Suprapubic skin (tissue), 4 donors: ENCODE measurements at regions not wholly inside any gene's neighbourhood (a gene's known extent, or its start where the extent isn't known, plus 50 kb on each side); places are given as distances from the start of the nearest gene placed in this dataset.

ENCODE experiments used
- DNase-seq, 2 donors: peaks; one replicate each; pipeline ENCODE4 v3.0.0-alpha.2; 2019; ENCODE audit warnings: low spot score in 2 of 2
- H3K27ac ChIP-seq: fragments of 200-600 bp; sonication (generic); one replicate; pipeline ENCODE4 v1.5.1; 2019
- H3K27me3 ChIP-seq: fragments of 200-600 bp; sonication (generic); one replicate; pipeline ENCODE4 v1.5.1; 2019
- H3K36me3 ChIP-seq: fragments of 200-600 bp; sonication (generic); one replicate; pipeline ENCODE4 v1.5.1; 2019
- H3K4me1 ChIP-seq: fragments of 200-600 bp; sonication (generic); one replicate; pipeline ENCODE4 v1.5.1; 2019
- H3K4me3 ChIP-seq: fragments of 200-600 bp; sonication (generic); one replicate; pipeline ENCODE4 v1.5.1; 2019; ENCODE audit warnings: mild to moderate bottlenecking
- H3K9me3 ChIP-seq: fragments of 200-600 bp; sonication (generic); one replicate; pipeline ENCODE4 v1.5.1; 2019
- EP300 ChIP-seq: sonication (generic); formaldehyde crosslinking; IDR thresholded peaks from one replicate; pipeline ENCODE4 v1.6.1; 2017; ENCODE audit warnings: antibody characterized with exemption
- POLR2A ChIP-seq, 2 donors: fragments of 450-650 bp; IDR thresholded peaks; one replicate each; pipeline ENCODE4 v1.6.1; 2017; ENCODE audit warnings: antibody characterized with exemption in 2 of 2, mild to moderate bottlenecking in 2 of 2, moderate library complexity in 2 of 2
- POLR2AphosphoS5 ChIP-seq, 3 donors: sonication (generic); formaldehyde crosslinking; IDR thresholded peaks; one replicate each; pipeline ENCODE4 v1.6.1; 2017; ENCODE audit warnings: antibody characterized with exemption in 3 of 3
- WGBS: methylation state at CpG from one replicate; pipeline ENCODE4 v1.1.5; 2018; 5-methylcytosine and 5-hydroxymethylcytosine counted together
- TF ChIP-seq, protein P1 (sequence below), 2 donors: fragments of 200-600 bp in 1 of 2; fragments of 450-650 bp in 1 of 2; sonication (generic) in 1 of 2; IDR thresholded peaks; one replicate each; pipeline ENCODE4 v1.5.1; 2016 to 2019; ENCODE audit warnings: antibody characterized with exemption in 2 of 2, mild to moderate bottlenecking in 1 of 2, moderate library complexity in 1 of 2

DNA sequence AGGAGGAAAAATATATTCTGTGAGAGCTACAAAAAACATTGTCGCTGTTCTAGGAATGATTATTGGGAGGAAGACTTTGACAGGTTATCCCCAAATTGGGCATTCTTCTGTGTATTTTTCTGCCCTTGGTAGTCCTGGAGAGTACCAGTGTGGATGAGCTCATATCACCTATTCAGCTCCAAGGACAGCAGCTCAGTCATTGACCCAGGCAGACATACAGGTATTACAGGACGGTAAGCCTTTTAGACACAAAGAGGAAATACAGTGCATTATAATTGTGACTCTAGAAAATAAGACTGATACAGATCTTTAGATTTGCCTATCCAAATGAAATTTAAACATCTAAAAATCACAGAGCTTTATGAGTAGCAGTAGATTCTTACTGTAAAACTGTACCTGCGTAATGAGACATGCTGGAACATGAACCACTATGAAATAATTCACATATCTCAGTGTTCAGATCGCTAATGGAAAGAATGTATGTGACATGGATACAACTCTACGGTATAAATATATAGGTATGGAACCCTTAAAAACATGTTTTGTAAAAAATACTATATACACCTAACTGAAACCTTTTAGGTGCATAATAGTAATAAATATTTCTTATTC lies 56.0 kb downstream of the PLK2 start:
- 68% methylated on average over 5 of the region's 5 CpGs for WGBS
- TF ChIP-seq POLR2A (IDR thresholded peaks at IDR 0.05), result no peak
- TF ChIP-seq, protein P1, sequence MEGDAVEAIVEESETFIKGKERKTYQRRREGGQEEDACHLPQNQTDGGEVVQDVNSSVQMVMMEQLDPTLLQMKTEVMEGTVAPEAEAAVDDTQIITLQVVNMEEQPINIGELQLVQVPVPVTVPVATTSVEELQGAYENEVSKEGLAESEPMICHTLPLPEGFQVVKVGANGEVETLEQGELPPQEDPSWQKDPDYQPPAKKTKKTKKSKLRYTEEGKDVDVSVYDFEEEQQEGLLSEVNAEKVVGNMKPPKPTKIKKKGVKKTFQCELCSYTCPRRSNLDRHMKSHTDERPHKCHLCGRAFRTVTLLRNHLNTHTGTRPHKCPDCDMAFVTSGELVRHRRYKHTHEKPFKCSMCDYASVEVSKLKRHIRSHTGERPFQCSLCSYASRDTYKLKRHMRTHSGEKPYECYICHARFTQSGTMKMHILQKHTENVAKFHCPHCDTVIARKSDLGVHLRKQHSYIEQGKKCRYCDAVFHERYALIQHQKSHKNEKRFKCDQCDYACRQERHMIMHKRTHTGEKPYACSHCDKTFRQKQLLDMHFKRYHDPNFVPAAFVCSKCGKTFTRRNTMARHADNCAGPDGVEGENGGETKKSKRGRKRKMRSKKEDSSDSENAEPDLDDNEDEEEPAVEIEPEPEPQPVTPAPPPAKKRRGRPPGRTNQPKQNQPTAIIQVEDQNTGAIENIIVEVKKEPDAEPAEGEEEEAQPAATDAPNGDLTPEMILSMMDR (IDR thresholded peaks at IDR 0.05), result no peak
- TF ChIP-seq EP300, result no peak

DNA sequence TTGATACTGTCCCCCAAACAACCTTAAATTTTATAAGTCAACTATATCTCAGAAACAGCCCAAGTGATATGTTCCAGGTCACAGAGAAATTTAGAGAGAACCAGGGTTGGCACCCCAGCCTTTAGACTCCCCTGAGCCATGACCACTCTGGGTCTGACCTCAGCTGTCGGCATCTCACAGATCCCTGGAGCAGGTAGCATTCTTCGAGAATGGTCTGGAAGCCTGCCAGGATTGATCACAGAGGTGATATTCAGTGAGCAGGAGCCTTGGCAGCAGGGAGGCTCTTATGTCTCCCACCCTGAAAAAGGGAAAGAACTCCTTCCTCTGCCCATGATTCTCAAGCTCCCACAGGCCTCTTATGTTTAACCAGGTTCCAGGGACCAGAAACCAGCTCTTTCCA lies 58.2 kb downstream of the PLK2 start:
- Histone ChIP-seq H3K9me3 (no peaks in the 10 kb centered on the region), H3K27ac (no peak overlapping the region), H3K4me1 (peaks cover 13% of the 10 kb centered on the region), H3K27me3 (no peaks in the 10 kb centered on the region), H3K4me3 (no peak overlapping the region), H3K36me3 (no peaks in the 10 kb centered on the region)
- 79% methylated on average over 2 of the region's 2 CpGs for WGBS
- no peak for DNase-seq
- no peak for TF ChIP-seq POLR2A (IDR thresholded peaks at IDR 0.05)
- no peak for TF ChIP-seq EP300
- no peak for TF ChIP-seq POLR2AphosphoS5 (IDR thresholded peaks at IDR 0.05)
- TF ChIP-seq, protein P1 (IDR thresholded peaks at IDR 0.05), result no peak

More for the DNA sequence above, 56.0 kb downstream of the PLK2 start:
- no peaks in the 10 kb centered on the region for H3K9me3 ChIP-seq
- no peaks in the 10 kb centered on the region for H3K36me3 ChIP-seq
- H3K4me3 ChIP-seq, result no peak overlapping the region
- DNase-seq, result no peak
- no peaks in the 10 kb centered on the region for H3K27me3 ChIP-seq
- peak overlapping the region; percentile 45 for H3K27ac ChIP-seq
- H3K4me1 ChIP-seq, result peaks cover 17% of the 10 kb centered on the region

DNA sequence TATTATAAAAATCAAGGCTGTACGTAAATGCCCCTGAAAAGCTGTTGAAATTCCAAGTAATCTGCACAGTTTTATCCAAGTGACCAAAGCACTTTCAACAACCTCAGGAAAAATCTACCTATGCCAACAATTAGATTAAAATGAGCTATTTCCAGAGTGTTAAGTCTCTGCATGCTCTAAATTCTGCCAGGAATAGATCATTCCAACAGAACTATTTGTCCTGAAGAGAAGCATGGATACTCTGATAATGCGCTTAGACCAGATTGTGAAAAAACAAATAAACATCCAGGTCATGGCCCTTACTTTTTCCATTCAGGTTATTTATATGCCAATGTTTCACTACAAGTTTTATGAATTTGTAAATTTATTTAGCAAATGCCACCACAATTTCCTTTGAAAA lies 59.1 kb downstream of the PLK2 start:
- H3K9me3 ChIP-seq, result no peaks in the 10 kb centered on the region
- WGBS, result 64% methylated on average over 2 of the region's 2 CpGs
- TF ChIP-seq EP300, result no peak
- TF ChIP-seq POLR2A (IDR thresholded peaks at IDR 0.05), result no peak
- TF ChIP-seq, protein P1 (IDR thresholded peaks at IDR 0.05), result no peak
- no peak for TF ChIP-seq POLR2AphosphoS5 (IDR thresholded peaks at IDR 0.05)
- no peaks in the 10 kb centered on the region for H3K36me3 ChIP-seq
- H3K27ac ChIP-seq, result no peak overlapping the region
- DNase-seq, result no peak
- no peaks in the 10 kb centered on the region for H3K27me3 ChIP-seq
- peaks cover 12% of the 10 kb centered on the region for H3K4me1 ChIP-seq
- no peak overlapping the region for H3K4me3 ChIP-seq

DNA sequence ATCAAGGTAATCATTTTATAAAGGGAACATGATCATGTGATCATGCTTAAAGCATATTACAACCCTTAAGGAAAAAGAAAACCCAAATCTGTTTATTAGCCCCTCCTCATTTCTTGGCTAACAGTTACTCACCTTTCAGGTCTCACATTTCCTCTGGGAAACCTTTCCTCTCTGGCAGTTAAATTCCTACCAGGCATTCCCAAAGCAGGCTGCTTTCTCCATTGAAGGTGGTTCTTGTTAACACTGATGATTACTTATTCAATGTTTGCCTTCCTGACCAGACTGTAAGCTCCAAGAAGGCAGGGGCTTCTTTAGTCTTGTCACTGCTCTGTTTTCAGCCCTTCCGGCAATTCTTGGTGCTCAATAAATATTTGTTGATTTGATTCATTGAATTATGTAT lies 59.9 kb downstream of the PLK2 start:
- H3K27me3 ChIP-seq, result no peaks in the 10 kb centered on the region
- H3K36me3 ChIP-seq, result no peaks in the 10 kb centered on the region
- 100% methylated on average over 1 of the region's 1 CpG for WGBS
- H3K4me3 ChIP-seq, result no peak overlapping the region
- H3K9me3 ChIP-seq, result no peaks in the 10 kb centered on the region
- no peak for DNase-seq
- TF ChIP-seq POLR2A (IDR thresholded peaks at IDR 0.05) (no peak), POLR2AphosphoS5 (IDR thresholded peaks at IDR 0.05) (no peak)
- peaks cover 8% of the 10 kb centered on the region for H3K4me1 ChIP-seq
- H3K27ac ChIP-seq, result no peak overlapping the region

DNA sequence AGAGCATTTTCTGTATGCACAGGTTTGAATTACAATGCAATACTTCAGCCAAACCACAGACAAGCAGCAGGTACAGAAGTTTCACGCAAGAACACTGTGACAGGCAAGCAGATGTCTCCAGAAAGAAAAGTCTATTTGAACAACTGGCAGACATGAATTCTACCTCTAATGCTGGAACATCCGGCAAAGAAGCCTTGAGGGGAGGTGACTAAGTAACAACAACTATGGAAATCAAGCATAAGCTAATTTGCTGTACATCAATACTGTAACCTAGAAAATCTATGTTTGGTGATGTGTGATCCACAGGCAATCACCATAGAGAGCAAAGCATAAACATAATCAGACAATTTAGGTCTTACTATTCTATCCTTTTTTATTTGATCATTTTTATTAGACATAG lies 65.5 kb downstream of the PLK2 start:
- no peaks in the 10 kb centered on the region for H3K36me3 ChIP-seq
- no peak overlapping the region for H3K4me3 ChIP-seq
- TF ChIP-seq POLR2A (IDR thresholded peaks at IDR 0.05), result no peak
- TF ChIP-seq EP300, result no peak
- TF ChIP-seq POLR2AphosphoS5 (IDR thresholded peaks at IDR 0.05), result no peak
- TF ChIP-seq, protein P1 (IDR thresholded peaks at IDR 0.05), result no peak
- 51% methylated on average over 2 of the region's 2 CpGs for WGBS
- H3K27me3 ChIP-seq, result no peaks in the 10 kb centered on the region
- no peak for DNase-seq
- H3K27ac ChIP-seq, result no peak overlapping the region
- H3K9me3 ChIP-seq, result no peaks in the 10 kb centered on the region
- H3K4me1 ChIP-seq, result no peaks in the 10 kb centered on the region

DNA sequence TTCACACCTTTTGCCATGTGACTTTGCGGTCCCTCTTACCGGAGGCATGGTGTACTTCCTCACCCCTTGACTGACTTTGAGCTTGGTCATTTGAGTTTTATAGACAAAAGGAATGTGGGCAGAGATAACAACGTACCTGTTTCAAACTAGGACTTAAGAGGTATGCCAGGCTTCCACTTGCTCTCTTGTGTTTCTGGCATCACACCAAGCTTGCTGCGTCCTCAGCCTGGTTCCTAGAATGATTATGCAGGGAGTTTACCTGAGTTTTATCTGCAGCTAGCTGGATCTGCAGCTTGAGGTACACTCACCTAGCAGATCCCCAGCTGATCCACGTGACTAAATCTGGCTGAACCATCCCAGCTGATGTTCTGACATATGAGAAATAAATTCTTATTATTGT lies 66.2 kb downstream of the PLK2 start:
- Histone ChIP-seq H3K36me3 (no peaks in the 10 kb centered on the region), H3K27me3 (no peaks in the 10 kb centered on the region), H3K27ac (no peak overlapping the region), H3K4me1 (no peaks in the 10 kb centered on the region), H3K4me3 (no peak overlapping the region), H3K9me3 (no peaks in the 10 kb centered on the region)
- DNase-seq, result no peak
- TF ChIP-seq POLR2A (IDR thresholded peaks at IDR 0.05) (no peak), EP300 (no peak), POLR2AphosphoS5 (IDR thresholded peaks at IDR 0.05) (no peak)
- TF ChIP-seq, protein P1 (IDR thresholded peaks at IDR 0.05), result no peak
- 49% methylated on average over 5 of the region's 5 CpGs for WGBS
